ENCODE measurements at regions not wholly inside any gene's neighbourhood (a gene's known extent, or its start where the extent isn't known, plus 50 kb on each side); places are given as distances from the start of the nearest gene placed in this dataset.

- Histone ChIP-seq H4K20me1 (ENCODE audit: insufficient read depth) (no peaks in the 10 kb centered on the region), H3K79me2 (ENCODE audit: insufficient read depth) (no peaks in the 10 kb centered on the region), H3F3A (ENCODE audit: insufficient read depth) (peaks cover 5% of the 10 kb centered on the region; the same call in 1 of the 2 replicates), H3K27me3 (replicated peaks; ENCODE audit: insufficient read depth) (no peaks in the 10 kb centered on the region; the same call in 1 of the 2 replicates), H3K4me1 (ENCODE audit: insufficient read depth) (0 out of 2 replicates have a peak, but pooled peaks cover 6% of the 10 kb centered on the region), H2AFZ (no peak overlapping the region), H3K9me3 (ENCODE audit: low read depth) (no peaks in the 10 kb centered on the region), H3K4me2 (ENCODE audit: unreplicated experiment) (no peak overlapping the region), H3K9ac (no peak overlapping the region), H3K27ac (no peak overlapping the region), H3K9me2 (ENCODE audit: insufficient read depth) (no peaks in the 10 kb centered on the region), H3K36me3 (ENCODE audit: low read depth) (no peaks in the 10 kb centered on the region), H3K4me3 (no peak overlapping the region)
- peak; percentile 40 for DNase-seq
- in situ Hi-C loops (cut with MboI): no loop called here
- TF ChIP-seq EZH2 (IDR thresholded peaks at IDR 0.05; ENCODE audit: insufficient read depth, poor library complexity, severe bottlenecking): no peak
- no peak for TF ChIP-seq EZH2phosphoT487 (IDR thresholded peaks at IDR 0.05; ENCODE audit: insufficient read depth, low read depth)
- WGBS, 2 experiments (ENCODE audit: low coverage in 1 of 2, low lambda C conversion rate in 2 of 2, missing lambda C conversion rate in 2 of 2): 64 to 66% methylated on average over 6 of the region's 6 CpGs
These were observed 278.4 kb upstream of the IRX5 start for GRCh38 chr16:54652201-54652770.

- H3F3A ChIP-seq (ENCODE audit: insufficient read depth): peaks cover 6% of the 10 kb centered on the region; the same call in 1 of the 2 replicates
- no peak overlapping the region for H3K4me3 ChIP-seq
- in situ Hi-C loops (cut with MboI): no loop called here
- no peak overlapping the region for H2AFZ ChIP-seq
- no peaks in the 10 kb centered on the region for H3K36me3 ChIP-seq (ENCODE audit: low read depth)
- H3K4me2 ChIP-seq (ENCODE audit: unreplicated experiment): no peak overlapping the region
- H3K9me2 ChIP-seq (ENCODE audit: insufficient read depth): no peaks in the 10 kb centered on the region
- no peaks in the 10 kb centered on the region; the same call in 1 of the 2 replicates for H3K27me3 ChIP-seq (replicated peaks; ENCODE audit: insufficient read depth)
- no peak for TF ChIP-seq EZH2phosphoT487 (IDR thresholded peaks at IDR 0.05; ENCODE audit: insufficient read depth, low read depth)
- no peak for TF ChIP-seq EZH2 (IDR thresholded peaks at IDR 0.05; ENCODE audit: insufficient read depth, poor library complexity, severe bottlenecking)
- H4K20me1 ChIP-seq (ENCODE audit: insufficient read depth): no peaks in the 10 kb centered on the region
- WGBS, 2 experiments (ENCODE audit: low coverage in 1 of 2, low lambda C conversion rate in 2 of 2, missing lambda C conversion rate in 2 of 2): 89 to 91% methylated on average over 19 of the region's 19 CpGs
- DNase-seq: no peak
- H3K27ac ChIP-seq: no peak overlapping the region
- H3K9me3 ChIP-seq (ENCODE audit: low read depth): no peaks in the 10 kb centered on the region
- 0 out of 2 replicates have a peak, but pooled peaks cover 6% of the 10 kb centered on the region for H3K4me1 ChIP-seq (ENCODE audit: insufficient read depth)
- no peak overlapping the region for H3K9ac ChIP-seq
- no peaks in the 10 kb centered on the region for H3K79me2 ChIP-seq (ENCODE audit: insufficient read depth)
These were observed 279.0 kb upstream of the IRX5 start for GRCh38 chr16:54651440-54652195.

- Histone ChIP-seq H3K9me2 (ENCODE audit: insufficient read depth) (no peaks in the 10 kb centered on the region), H4K20me1 (ENCODE audit: insufficient read depth) (no peaks in the 10 kb centered on the region), H3K4me2 (ENCODE audit: unreplicated experiment) (no peak overlapping the region), H3K79me2 (ENCODE audit: insufficient read depth) (no peaks in the 10 kb centered on the region), H3K9me3 (ENCODE audit: low read depth) (no peaks in the 10 kb centered on the region), H3K36me3 (ENCODE audit: low read depth) (no peaks in the 10 kb centered on the region), H3K27me3 (replicated peaks; ENCODE audit: insufficient read depth) (no peaks in the 10 kb centered on the region; the same call in 1 of the 2 replicates), H2AFZ (no peak overlapping the region), H3K4me1 (ENCODE audit: insufficient read depth) (0 out of 2 replicates have a peak, but pooled peaks cover 3% of the 10 kb centered on the region), H3K27ac (no peak overlapping the region), H3K4me3 (no peak overlapping the region), H3K9ac (no peak overlapping the region), H3F3A (ENCODE audit: insufficient read depth) (peaks cover 6% of the 10 kb centered on the region; the same call in 1 of the 2 replicates)
- TF ChIP-seq EZH2 (IDR thresholded peaks at IDR 0.05; ENCODE audit: insufficient read depth, poor library complexity, severe bottlenecking) (no peak), EZH2phosphoT487 (IDR thresholded peaks at IDR 0.05; ENCODE audit: insufficient read depth, low read depth) (no peak)
- in situ Hi-C loops (cut with MboI): no loop called here
- WGBS, 2 experiments (ENCODE audit: low coverage in 1 of 2, low lambda C conversion rate in 2 of 2, missing lambda C conversion rate in 2 of 2): 21 to 26% methylated on average over 6 of the region's 6 CpGs
- DNase-seq: peak; percentile 16
These were observed 280.8 kb upstream of the IRX5 start for GRCh38 chr16:54649876-54650275.

- Histone ChIP-seq H4K20me1 (ENCODE audit: insufficient read depth) (no peaks in the 10 kb centered on the region), H3K4me3 (no peak overlapping the region), H2AFZ (no peak overlapping the region), H3F3A (ENCODE audit: insufficient read depth) (peaks cover 6% of the 10 kb centered on the region; the same call in 1 of the 2 replicates), H3K9ac (no peak overlapping the region), H3K27ac (no peak overlapping the region), H3K4me1 (ENCODE audit: insufficient read depth) (0 out of 2 replicates have a peak, but pooled peaks cover 3% of the 10 kb centered on the region), H3K36me3 (ENCODE audit: low read depth) (no peaks in the 10 kb centered on the region), H3K9me3 (ENCODE audit: low read depth) (no peaks in the 10 kb centered on the region), H3K4me2 (ENCODE audit: unreplicated experiment) (no peak overlapping the region), H3K79me2 (ENCODE audit: insufficient read depth) (no peaks in the 10 kb centered on the region), H3K27me3 (replicated peaks; ENCODE audit: insufficient read depth) (peaks cover 1% of the 10 kb centered on the region; the same call in 1 of the 2 replicates), H3K9me2 (ENCODE audit: insufficient read depth) (no peaks in the 10 kb centered on the region)
- DNase-seq: no peak
- in situ Hi-C loops (cut with MboI): no loop called here
- 91 to 94% methylated on average over 10 of the region's 10 CpGs for WGBS, 2 experiments (ENCODE audit: low coverage in 1 of 2, low lambda C conversion rate in 2 of 2, missing lambda C conversion rate in 2 of 2)
- TF ChIP-seq EZH2 (IDR thresholded peaks at IDR 0.05; ENCODE audit: insufficient read depth, poor library complexity, severe bottlenecking) (no peak), EZH2phosphoT487 (IDR thresholded peaks at IDR 0.05; ENCODE audit: insufficient read depth, low read depth) (no peak)
These were observed 282.1 kb upstream of the IRX5 start for GRCh38 chr16:54648575-54648974.

Data from GM23248 (cell line).